ENCODE measurements at regions not wholly inside any gene's neighbourhood (a gene's known extent, or its start where the extent isn't known, plus 50 kb on each side); places are given as distances from the start of the nearest gene placed in this dataset.

DNA sequence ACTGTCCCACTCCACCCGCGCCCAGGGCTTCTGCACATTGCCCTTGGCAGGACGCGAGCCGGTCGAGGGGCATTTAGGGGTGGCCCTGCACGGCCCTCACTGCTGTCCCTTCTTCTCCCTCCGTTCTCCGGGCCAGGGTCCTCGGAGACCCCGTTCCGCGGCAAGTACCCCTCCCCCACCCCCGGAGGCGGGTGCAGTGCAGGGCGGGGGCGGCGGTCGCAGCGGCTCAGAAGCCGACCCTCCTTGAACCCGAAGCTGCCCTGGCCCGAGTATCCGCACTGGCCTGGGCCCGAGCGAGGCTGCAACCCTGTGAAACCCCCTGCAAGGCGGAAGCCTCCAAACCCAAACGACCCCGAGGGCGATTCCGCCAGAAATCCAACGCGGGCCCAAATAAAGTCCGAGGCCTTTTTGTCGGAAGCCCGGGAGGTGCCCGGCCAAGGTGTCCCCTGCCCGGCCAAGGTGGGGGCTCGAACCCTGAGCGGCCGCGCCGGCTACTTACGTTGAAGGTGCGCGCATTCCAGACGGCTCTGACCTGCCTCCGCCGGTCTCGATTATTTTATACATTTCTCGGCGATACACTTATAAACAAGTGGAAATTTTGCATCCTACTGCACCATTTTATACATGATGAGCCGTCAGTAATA lies 53.1 kb upstream of the TMEM33 start:
- TF ChIP-seq, protein P1, sequence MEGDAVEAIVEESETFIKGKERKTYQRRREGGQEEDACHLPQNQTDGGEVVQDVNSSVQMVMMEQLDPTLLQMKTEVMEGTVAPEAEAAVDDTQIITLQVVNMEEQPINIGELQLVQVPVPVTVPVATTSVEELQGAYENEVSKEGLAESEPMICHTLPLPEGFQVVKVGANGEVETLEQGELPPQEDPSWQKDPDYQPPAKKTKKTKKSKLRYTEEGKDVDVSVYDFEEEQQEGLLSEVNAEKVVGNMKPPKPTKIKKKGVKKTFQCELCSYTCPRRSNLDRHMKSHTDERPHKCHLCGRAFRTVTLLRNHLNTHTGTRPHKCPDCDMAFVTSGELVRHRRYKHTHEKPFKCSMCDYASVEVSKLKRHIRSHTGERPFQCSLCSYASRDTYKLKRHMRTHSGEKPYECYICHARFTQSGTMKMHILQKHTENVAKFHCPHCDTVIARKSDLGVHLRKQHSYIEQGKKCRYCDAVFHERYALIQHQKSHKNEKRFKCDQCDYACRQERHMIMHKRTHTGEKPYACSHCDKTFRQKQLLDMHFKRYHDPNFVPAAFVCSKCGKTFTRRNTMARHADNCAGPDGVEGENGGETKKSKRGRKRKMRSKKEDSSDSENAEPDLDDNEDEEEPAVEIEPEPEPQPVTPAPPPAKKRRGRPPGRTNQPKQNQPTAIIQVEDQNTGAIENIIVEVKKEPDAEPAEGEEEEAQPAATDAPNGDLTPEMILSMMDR (IDR thresholded peaks at IDR 0.05) = no peak
- TF ChIP-seq TCF7L2 (IDR thresholded peaks at IDR 0.05; ENCODE audit: low read depth, low read length) = no peak

Measured in Panc1 (cell line).